HG03135 (cell line): ENCODE measurements at regions not wholly inside any gene's neighbourhood (a gene's known extent, or its start where the extent isn't known, plus 50 kb on each side); places are given as distances from the start of the nearest gene placed in this dataset.

Source experiments
- ATAC-seq: cut with Tn5 transposase; IDR thresholded peaks from one replicate; pipeline ENCODE4 v1.9.1; 2021; ENCODE audit warnings: mild to moderate bottlenecking, moderate library complexity; ENCODE audit not compliant: unreplicated experiment

GRCh38 chr4:137468836-137469235 lies 63.5 kb downstream of the PCDH18 start:
- ATAC-seq = no peak

GRCh38 chr4:137467537-137467936 lies 64.8 kb downstream of the PCDH18 start:
- no peak for ATAC-seq

GRCh38 chr4:137463377-137464003 lies 68.8 kb downstream of the PCDH18 start:
- ATAC-seq = no peak

GRCh38 chr4:137455647-137456321 lies 76.5 kb downstream of the PCDH18 start:
- ATAC-seq = no peak

- ATAC-seq = no peak
These were observed 77.5 kb downstream of the PCDH18 start for GRCh38 chr4:137454767-137455166.

GRCh38 chr4:137452799-137453198 lies 79.5 kb downstream of the PCDH18 start:
- ATAC-seq = no peak

GRCh38 chr4:137451172-137451825 lies 81.0 kb downstream of the PCDH18 start:
- ATAC-seq = no peak

- no peak for ATAC-seq
These were observed 83.9 kb downstream of the PCDH18 start for GRCh38 chr4:137448402-137448801.

- ATAC-seq = no peak
These were observed 86.2 kb downstream of the PCDH18 start for GRCh38 chr4:137446071-137446470.

GRCh38 chr4:137443031-137443800 lies 89.1 kb downstream of the PCDH18 start:
- ATAC-seq = no peak

GRCh38 chr4:137432446-137433311 lies 99.6 kb downstream of the PCDH18 start:
- no peak for ATAC-seq

- no peak for ATAC-seq
These were observed 102.1 kb downstream of the PCDH18 start for GRCh38 chr4:137430171-137430570.

GRCh38 chr4:137427411-137427810 lies 104.9 kb downstream of the PCDH18 start:
- no peak for ATAC-seq

GRCh38 chr4:137425281-137425680 lies 107.0 kb downstream of the PCDH18 start:
- ATAC-seq = no peak

GRCh38 chr4:137422666-137423065 lies 109.6 kb downstream of the PCDH18 start:
- ATAC-seq = no peak

GRCh38 chr4:137421796-137422195 lies 110.5 kb downstream of the PCDH18 start:
- no peak for ATAC-seq

GRCh38 chr4:137420901-137421396 lies 111.3 kb downstream of the PCDH18 start:
- no peak for ATAC-seq

GRCh38 chr4:137417676-137418075 lies 114.6 kb downstream of the PCDH18 start:
- ATAC-seq = no peak

- no peak for ATAC-seq
These were observed 117.5 kb downstream of the PCDH18 start for GRCh38 chr4:137414802-137415201.

- no peak for ATAC-seq
These were observed 123.6 kb downstream of the PCDH18 start for GRCh38 chr4:137408527-137409177.
